ENCODE measurements at regions not wholly inside any gene's neighbourhood (a gene's known extent, or its start where the extent isn't known, plus 50 kb on each side); places are given as distances from the start of the nearest gene placed in this dataset.
"Not testable (repeated sequence)": the region's sequence is repeated elsewhere in the genome, so short reads cannot be mapped to it uniquely, and the experiment has no call there.

DNA sequence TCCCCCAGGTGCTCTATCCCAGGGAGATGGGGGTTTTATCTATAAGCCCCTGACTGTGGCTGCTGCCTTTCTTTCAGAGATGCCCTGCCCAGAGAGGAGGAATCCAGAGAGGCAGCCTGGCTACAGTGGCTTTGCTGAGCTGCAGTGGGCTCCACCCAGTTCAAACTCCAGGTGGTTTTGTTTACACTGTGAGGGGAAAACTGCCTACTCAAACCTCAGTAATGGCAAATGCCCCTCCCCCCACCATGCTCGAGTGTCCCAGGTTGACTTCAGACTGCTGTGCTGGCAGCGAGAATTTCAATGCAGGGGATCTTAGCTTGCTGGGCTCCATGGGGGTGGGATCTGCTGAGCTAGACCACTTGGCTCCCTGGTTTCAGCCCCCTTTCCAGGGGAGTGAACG is 419.6 kb upstream of the CASK start:
- H3K36me3 Mint-ChIP-seq (ENCODE audit: low read depth); H3K27me3 Mint-ChIP-seq (ENCODE audit: low read depth); H3K4me1 Mint-ChIP-seq (ENCODE audit: low read depth); H3K27ac Mint-ChIP-seq; DNase-seq (ENCODE audit: low spot score); H3K9me3 Mint-ChIP-seq; H3K4me3 Mint-ChIP-seq: not testable (repeated sequence)

Measured in T-helper 2 cell treated with Interferon-gamma antibody and Interleukin-4, amounts not matched to agents 5 μg/mL and 100 μg/mL, for 36 hours (primary cell).